Motor neuron (in vitro differentiated cells): ENCODE measurements at regions not wholly inside any gene's neighbourhood (a gene's known extent, or its start where the extent isn't known, plus 50 kb on each side); places are given as distances from the start of the nearest gene placed in this dataset.
A peak's percentile ranks its signal among the peaks of the same experiment; 100 is the strongest.

Experiments
- ATAC-seq, 8 experiments: fragments of 200-7000 bp; cut with Tn5 transposase; replicated peaks in 6 of 8; 2 replicates each; pipeline ENCODE4 v1.8.0; 2021; ENCODE audit warnings: mild to moderate bottlenecking in 8 of 8, moderate library complexity in 8 of 8
- H3K27ac ChIP-seq, 2 donors: fragments of 250-450 bp; sonication (Bioruptor Pico); 2 replicates each; pipeline ENCODE4 v1.9.0; 2021; ENCODE audit warnings: antibody characterized with exemption in 2 of 2, mild to moderate bottlenecking in 2 of 2, moderate library complexity in 1 of 2
- H3K4me1 ChIP-seq, 2 donors: fragments of 250-450 bp; sonication (Bioruptor Pico); replicated peaks in 1 of 2; 2 replicates each; pipeline ENCODE4 v1.6.1; 2021; ENCODE audit warnings: antibody characterized with exemption in 2 of 2, mild to moderate bottlenecking in 2 of 2, moderate library complexity in 1 of 2
- H3K4me3 ChIP-seq, 5 donors: fragments of 250-450 bp; sonication (Bioruptor Pico); 2 replicates each; pipeline ENCODE4 v1.9.0; 2021; ENCODE audit warnings: antibody characterized with exemption in 5 of 5, mild to moderate bottlenecking in 5 of 5, moderate library complexity in 4 of 5
- WGBS, 10 experiments: fragments of 450-650 bp; shearing (Covaris generic); methylation state at CpG; one replicate each; pipeline ENCODE4 v1.0.0; 2022; 5-methylcytosine and 5-hydroxymethylcytosine counted together
- in situ Hi-C, 9 experiments: fragments of 400-800 bp; cut with MboI; loops; one replicate each; pipeline ENCODE4 v1.15.0; 2021; ENCODE audit warnings: low sequenced_read_pairs in 9 of 9, low pct_unique_long_range_greater_than_20kb in 2 of 9; ENCODE audit not compliant: unreplicated experiment in 9 of 9

DNA sequence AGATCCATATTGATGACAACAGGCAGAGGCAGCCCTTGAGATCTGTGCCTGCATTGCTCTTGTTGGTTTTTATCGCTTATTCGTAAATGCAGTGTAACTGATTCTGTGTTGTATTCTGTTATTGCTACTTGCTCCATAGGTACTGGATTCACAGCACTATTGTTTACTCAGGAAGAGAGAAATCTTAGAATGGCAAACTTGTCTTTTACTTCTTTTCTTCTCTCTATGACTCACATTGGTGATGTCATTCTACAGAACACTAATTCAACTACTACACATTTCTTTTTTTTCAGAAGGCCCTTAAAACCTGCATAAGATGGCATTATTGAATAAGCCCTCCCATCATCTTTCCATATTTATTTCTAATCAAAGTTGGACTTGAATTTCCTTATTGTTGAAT lies 201.0 kb upstream of the GBE1 start:
- Histone ChIP-seq H3K4me3 (no peak overlapping the region), H3K4me1 (peaks cover 0 to 2% of the 10 kb centered on the region in 2 donors), H3K27ac (no peak overlapping the region)
- ATAC-seq = no peak
- 94 to 100% (median 100%) methylated on average over 1 to 2 of the region's 2 CpGs; no CpG with 5 or more reads in 1 of the 10 experiments for WGBS, 10 experiments
- in situ Hi-C loops = no loop called here

DNA sequence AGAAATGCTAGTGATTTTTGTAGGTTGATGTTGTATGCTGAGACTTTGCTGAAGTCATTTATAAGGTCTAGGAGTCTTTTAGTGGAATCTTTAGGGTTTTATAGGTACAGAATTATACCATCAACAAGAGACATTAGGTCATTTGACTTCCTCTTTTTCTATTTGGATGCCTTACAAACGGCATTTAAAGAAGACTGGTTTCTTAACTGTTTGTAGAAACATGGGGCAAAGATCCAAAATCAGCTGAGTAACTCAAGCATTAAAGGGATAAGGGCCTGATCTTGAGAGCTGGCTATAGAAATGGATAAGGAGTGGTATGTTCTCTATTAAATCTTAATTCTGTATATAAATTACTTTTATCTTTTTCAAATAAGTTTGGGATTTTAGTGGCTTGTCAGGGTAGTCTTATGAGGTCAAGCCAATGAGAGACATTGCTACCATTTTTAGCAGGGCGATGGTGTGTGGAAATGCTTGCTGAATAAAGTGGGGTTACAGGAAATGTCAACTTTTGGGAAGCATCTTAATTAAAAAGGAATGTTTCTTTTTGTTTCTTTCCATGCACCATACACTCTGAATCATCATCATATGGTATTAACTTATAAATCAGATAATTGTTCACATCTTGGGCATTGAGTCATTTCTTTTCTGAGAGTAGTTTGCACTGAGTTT lies 197.7 kb upstream of the GBE1 start:
- Histone ChIP-seq H3K4me1 (no peaks in the 10 kb centered on the region), H3K4me3 (no peak overlapping the region), H3K27ac (no peak overlapping the region)
- no peak for ATAC-seq
- in situ Hi-C loops = no loop called here
- 0 to 100% (median 79%) methylated on average over 1 to 2 of the region's 2 CpGs; no CpG with 5 or more reads in 1 of the 10 experiments for WGBS, 10 experiments

DNA sequence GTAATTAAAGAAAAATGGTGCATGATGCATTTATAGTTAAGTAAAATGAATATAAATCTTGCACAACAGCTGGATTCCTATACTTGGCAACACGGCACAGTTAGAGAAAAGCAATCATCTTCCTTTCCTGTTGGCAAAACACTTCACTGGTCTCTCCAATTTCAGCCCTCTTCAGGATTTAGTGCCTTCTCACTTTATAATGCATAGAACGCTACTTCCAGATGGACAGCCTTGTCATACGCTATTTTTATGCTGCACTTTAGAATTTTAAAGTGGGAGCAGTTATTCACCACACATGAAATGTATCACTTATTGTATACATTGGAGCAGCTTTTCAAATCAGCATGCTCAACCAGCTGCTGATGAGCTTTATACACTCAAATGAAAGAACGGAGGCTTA lies 194.4 kb upstream of the GBE1 start:
- 0 to 100% (median 90%) methylated on average over 1 to 4 of the region's 4 CpGs for WGBS, 10 experiments
- no peak for ATAC-seq
- in situ Hi-C loops = no loop called here
- Histone ChIP-seq H3K4me1 (no peaks in the 10 kb centered on the region), H3K27ac (no peak overlapping the region), H3K4me3 (no peak overlapping the region)

DNA sequence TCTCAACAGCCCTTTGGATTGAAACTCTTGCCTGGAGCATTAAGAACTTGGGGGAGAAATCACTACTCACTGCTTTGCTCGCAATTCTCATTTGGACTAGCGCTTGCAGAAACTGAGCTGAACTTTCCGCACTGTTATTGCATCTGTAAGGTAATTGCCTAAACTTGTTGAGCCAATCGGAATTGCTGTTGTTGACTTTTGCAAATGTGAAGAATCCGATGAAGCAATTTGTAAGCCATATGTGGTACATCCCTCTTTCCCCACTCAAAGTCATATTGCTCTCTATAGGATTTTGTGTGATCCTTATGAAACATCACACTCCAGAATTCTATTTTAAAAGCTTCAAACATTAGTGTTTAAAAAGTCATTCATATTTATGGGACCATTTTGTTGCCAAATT lies 191.7 kb upstream of the GBE1 start:
- WGBS, 10 experiments = 49 to 97% (median 83%) methylated on average over 1 to 5 of the region's 5 CpGs; no CpG with 5 or more reads in 1 of the 10 experiments
- H3K4me3 ChIP-seq = no peak overlapping the region
- no peaks in the 10 kb centered on the region for H3K4me1 ChIP-seq
- no peak overlapping the region for H3K27ac ChIP-seq
- ATAC-seq = no peak
- in situ Hi-C loops = no loop called here

DNA sequence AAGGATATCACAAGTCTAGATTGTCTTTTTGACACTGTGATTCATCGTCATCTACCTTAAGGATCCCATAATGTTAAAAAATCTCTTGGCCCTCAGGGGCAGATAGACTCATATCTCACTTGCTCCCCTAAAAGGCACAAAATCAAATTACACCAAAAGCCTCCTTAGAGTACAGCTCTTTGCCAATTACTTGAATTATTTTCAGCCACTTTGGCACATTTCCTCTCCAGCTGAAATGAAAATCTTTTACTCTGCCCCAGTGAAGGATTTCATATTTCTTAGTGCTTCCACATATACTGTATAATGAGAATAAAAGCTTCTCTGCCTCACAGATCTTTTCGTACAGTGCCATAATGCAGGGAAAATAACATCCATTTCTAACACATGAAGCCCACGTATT lies 190.7 kb upstream of the GBE1 start:
- H3K4me1 ChIP-seq = no peaks in the 10 kb centered on the region
- WGBS, 10 experiments = 57 to 100% (median 86%) methylated on average over 1 to 3 of the region's 3 CpGs; no CpG with 5 or more reads in 1 of the 10 experiments
- H3K4me3 ChIP-seq = no peak overlapping the region
- no peak overlapping the region for H3K27ac ChIP-seq
- in situ Hi-C loops = no loop called here
- ATAC-seq = no peak

DNA sequence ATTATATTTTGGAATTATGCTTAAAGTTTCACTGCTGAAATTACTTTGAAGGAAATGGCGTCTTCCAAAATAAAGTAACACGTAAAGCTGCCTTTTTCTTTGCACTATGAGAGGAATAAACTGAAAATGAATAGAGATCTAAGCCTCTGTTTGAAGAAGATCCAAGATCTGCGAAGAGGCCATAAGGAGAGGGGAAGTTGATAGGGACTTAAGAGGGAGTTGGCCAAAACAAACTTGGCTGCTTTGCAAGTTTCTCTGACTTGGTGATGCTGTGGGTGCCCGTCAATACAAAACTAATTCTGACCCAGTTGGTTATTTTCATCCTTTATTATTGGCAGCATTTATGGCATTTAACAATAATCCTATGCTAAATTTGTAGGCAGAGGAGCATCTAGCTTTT lies 190.2 kb upstream of the GBE1 start:
- Histone ChIP-seq H3K4me3 (no peak overlapping the region), H3K27ac (no peak overlapping the region), H3K4me1 (no peaks in the 10 kb centered on the region)
- in situ Hi-C loops = no loop called here
- 18 to 94% (median 88%) methylated on average over 1 to 4 of the region's 4 CpGs for WGBS, 10 experiments
- ATAC-seq = no peak

DNA sequence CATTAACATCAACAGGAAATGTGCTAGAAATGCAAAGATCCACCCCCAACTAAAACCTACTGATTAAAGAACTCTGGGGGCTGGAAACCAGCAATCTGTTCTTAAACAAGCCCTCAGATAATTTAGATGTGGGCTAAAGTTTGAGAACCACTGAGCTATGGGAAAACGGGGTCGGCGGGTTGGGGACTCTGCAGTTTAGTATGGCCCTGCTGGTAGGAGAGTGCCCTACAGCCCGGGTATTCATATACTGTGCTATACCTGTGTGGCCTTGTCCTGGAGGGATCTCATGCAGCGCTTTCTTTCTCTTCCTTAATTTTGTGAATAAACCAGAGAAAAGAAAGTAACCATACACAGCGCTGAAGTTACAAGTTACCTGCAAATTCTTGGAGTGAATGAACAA lies 189.7 kb upstream of the GBE1 start:
- WGBS, 10 experiments = 80 to 100% (median 100%) methylated on average over 1 to 6 of the region's 6 CpGs; no CpG with 5 or more reads in 1 of the 10 experiments
- H3K4me1 ChIP-seq = no peaks in the 10 kb centered on the region
- no peak overlapping the region for H3K4me3 ChIP-seq
- in situ Hi-C loops = no loop called here
- H3K27ac ChIP-seq = no peak overlapping the region
- ATAC-seq = no peak

DNA sequence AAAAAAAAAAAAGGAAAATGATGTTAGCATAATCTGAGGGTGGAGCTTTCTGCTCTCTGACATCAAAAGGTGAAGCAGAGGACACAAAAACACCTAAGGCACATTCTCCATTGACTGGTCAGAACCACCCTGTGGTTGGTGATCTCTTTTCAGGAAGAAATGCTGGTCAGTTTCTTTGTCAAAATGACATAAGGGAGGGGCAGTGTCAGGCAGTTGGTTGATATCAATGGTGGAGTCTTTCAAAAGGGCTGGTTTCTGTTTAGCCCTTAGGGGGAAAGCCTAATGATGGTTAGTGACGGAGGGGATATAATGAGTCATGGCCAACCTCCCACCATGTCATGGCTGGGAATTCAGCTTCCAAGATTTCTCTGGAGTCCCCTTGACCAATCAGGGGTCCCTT lies 185.9 kb upstream of the GBE1 start:
- no peak overlapping the region for H3K27ac ChIP-seq
- H3K4me1 ChIP-seq = no peaks in the 10 kb centered on the region
- ATAC-seq = peak in 3 of 8 experiments; percentile 17 to 47 (median 33)
- 71 to 100% (median 100%) methylated on average over 1 of the region's 1 CpG; no CpG with 5 or more reads in 6 of the 10 experiments for WGBS, 10 experiments
- in situ Hi-C loops = no loop called here
- no peak overlapping the region for H3K4me3 ChIP-seq

DNA sequence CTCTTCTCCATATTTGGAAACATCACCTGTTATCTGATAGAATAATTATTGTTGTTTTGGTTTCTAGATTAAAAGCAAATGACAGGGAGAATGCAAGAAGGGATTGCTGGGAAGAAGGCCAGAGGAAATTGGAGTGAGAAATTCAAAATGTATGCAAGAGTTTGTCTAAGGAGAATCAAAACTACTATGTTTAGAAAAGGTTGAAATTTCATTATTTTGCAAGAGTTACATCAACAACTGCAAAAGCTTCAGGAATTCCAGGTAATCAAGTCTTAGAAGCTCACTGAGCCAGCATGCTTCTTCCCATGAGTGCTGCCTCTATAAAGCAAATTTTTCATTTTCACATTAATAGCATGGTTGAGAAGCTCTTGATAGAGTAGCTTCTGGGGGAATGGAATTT lies 177.2 kb upstream of the GBE1 start:
- Histone ChIP-seq H3K4me1 (no peaks in the 10 kb centered on the region), H3K4me3 (no peak overlapping the region), H3K27ac (no peak overlapping the region)
- in situ Hi-C loops = no loop called here
- ATAC-seq = no peak

DNA sequence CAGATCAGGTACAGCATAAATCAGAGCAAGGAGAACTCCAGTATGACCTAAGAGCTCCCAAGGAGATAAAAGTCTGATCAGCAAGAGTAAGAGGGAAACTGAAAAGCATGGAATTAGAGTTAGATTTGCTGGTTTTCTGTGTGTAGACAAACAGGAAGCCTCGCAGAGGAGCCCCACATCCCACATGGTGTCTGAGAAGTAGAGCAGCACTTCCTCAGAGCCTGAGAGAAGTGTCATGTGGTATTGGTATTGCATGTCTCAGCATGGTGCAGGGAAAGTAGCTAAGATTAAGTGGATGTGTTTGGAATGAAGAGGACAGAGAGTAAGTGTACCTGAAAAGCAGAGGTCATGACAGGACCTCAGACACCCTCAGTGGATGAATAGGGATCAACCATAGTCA lies 175.4 kb upstream of the GBE1 start:
- in situ Hi-C loops = no loop called here
- H3K4me3 ChIP-seq = no peak overlapping the region
- 25 to 100% (median 80%) methylated on average over 1 of the region's 1 CpG; no CpG with 5 or more reads in 5 of the 10 experiments for WGBS, 10 experiments
- H3K4me1 ChIP-seq = peaks cover 0 to 2% of the 10 kb centered on the region in 2 donors
- no peak for ATAC-seq
- H3K27ac ChIP-seq = no peak overlapping the region

DNA sequence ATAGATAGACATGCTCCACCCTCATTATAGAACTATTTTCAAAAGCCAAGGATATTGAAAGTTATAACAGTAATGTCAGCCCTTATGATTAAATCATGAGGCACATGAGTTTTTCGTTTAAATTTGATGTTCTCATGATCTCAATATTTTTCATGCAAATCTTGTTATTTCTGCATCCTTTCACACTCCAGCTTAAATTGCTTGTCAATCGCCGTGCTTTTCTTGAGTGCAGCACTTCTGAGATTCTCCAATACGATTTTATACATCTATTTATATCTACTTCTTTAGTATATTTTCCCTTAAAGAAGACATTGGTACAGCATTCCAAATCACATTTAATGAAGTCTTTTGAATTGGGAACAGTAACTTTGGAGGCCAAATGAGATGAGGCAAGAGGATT lies 171.2 kb upstream of the GBE1 start:
- WGBS, 10 experiments = 46 to 95% (median 83%) methylated on average over 3 to 4 of the region's 4 CpGs
- Histone ChIP-seq H3K4me3 (no peak overlapping the region), H3K4me1 (peaks cover 0 to 2% of the 10 kb centered on the region in 2 donors), H3K27ac (no peak overlapping the region)
- ATAC-seq = no peak
- in situ Hi-C loops = no loop called here

DNA sequence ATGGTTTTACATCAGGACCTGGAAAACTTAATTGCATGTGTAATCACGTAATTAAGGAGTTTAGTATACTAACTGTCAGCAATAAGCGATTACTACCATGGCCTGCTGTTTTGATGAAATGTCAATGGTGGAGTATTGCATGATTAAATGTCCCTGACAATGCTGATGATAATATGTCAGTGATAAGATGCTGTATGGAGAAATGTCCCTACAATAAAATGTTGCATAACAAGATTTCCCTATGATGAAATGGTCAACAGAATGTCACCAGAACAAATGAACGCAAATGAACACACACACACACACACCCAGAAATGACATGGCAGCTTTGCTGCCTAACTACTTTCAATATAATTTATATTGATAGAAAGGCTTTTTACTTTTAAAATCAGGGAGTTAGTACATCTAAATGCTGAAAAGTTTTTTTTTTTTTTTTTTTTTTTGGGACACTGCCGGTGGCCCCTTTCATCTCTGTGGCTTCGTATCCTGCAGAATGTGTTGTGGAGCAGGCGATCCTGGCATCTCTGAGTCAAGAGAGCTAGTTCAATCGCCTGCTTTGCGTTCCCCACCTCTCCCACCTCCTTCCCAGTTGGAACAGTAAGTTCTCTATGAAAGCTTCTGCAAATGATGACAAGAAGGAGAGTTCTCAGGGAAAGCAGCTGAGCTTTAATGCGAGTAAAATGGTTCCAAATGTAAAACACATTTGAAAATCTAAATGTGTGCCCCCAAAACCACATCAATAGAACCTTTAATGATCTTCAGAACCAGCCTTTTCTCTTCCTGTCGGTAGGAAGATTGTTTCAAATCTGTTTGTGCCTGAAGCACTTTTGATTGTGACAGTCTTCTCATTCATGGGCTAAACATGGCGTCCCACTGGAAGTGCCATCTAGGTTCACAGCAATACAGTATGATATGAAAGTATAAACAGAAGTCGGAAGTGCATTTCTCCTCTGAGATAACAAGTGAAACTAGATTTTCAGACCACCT lies 170.1 kb upstream of the GBE1 start:
- ATAC-seq = no peak
- WGBS, 10 experiments = 11 to 100% (median 85%) methylated on average over 2 to 10 of the region's 12 CpGs
- H3K4me1 ChIP-seq = peaks cover 0 to 2% of the 10 kb centered on the region in 2 donors
- H3K4me3 ChIP-seq = no peak overlapping the region
- no peak overlapping the region for H3K27ac ChIP-seq
- in situ Hi-C loops = no loop called here

DNA sequence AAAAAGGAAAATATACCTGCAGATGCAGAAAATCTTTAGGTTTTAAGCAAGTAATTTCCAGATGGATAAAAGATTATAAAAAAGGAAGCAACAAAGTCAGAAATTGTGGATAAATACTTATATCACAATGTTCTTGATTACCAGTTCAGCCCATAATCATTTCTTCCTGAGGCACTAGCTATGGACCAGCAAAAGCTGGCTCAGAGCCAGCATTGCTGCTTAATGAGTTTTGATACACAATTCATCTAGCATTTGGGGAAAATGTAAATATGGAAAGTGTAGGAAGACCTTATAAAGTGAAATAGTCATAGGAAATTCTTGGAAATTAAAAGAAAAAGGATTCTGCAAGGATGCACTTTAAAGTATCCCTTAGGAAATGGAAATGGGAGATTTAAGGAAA lies 168.3 kb upstream of the GBE1 start:
- in situ Hi-C loops = no loop called here
- peaks cover 0 to 2% of the 10 kb centered on the region in 2 donors for H3K4me1 ChIP-seq
- no peak overlapping the region for H3K4me3 ChIP-seq
- ATAC-seq = no peak
- no peak overlapping the region for H3K27ac ChIP-seq
